ENCODE measurements at regions not wholly inside any gene's neighbourhood (a gene's known extent, or its start where the extent isn't known, plus 50 kb on each side); places are given as distances from the start of the nearest gene placed in this dataset.

GRCh38 chr20:10109641-10110040 lies 74.9 kb downstream of the ANKEF1 start:
- no peak overlapping the region for H3K4me3 ChIP-seq (ENCODE audit: low read depth, low read length)
- TF ChIP-seq CTCF (IDR thresholded peaks at IDR 0.05; ENCODE audit: low read depth, low read length, missing control alignments), result no peak
- in situ Hi-C loops (cut with HindIII; ENCODE audit: low sequenced_read_pairs), result no loop called here
- no peak for DNase-seq (ENCODE audit: low read depth)

GRCh38 chr20:10110151-10110550 lies 75.4 kb downstream of the ANKEF1 start:
- in situ Hi-C loops (cut with HindIII; ENCODE audit: low sequenced_read_pairs), result no loop called here
- TF ChIP-seq CTCF (IDR thresholded peaks at IDR 0.05; ENCODE audit: low read depth, low read length, missing control alignments), result no peak
- H3K4me3 ChIP-seq (ENCODE audit: low read depth, low read length), result no peak overlapping the region
- DNase-seq (ENCODE audit: low read depth), result peak; percentile 38

- TF ChIP-seq CTCF (IDR thresholded peaks at IDR 0.05; ENCODE audit: low read depth, low read length, missing control alignments), result no peak
- DNase-seq (ENCODE audit: low read depth), result no peak
- H3K4me3 ChIP-seq (ENCODE audit: low read depth, low read length), result no peak overlapping the region
- in situ Hi-C loops (cut with HindIII; ENCODE audit: low sequenced_read_pairs), result no loop called here
These were observed 76.6 kb downstream of the ANKEF1 start for GRCh38 chr20:10111139-10111958.

GRCh38 chr20:10111959-10112250 lies 77.1 kb downstream of the ANKEF1 start:
- in situ Hi-C loops (cut with HindIII; ENCODE audit: low sequenced_read_pairs), result no loop called here
- H3K4me3 ChIP-seq (ENCODE audit: low read depth, low read length), result no peak overlapping the region
- no peak for TF ChIP-seq CTCF (IDR thresholded peaks at IDR 0.05; ENCODE audit: low read depth, low read length, missing control alignments)
- DNase-seq (ENCODE audit: low read depth), result no peak

GRCh38 chr20:10113746-10114145 lies 79.0 kb downstream of the ANKEF1 start:
- no peak overlapping the region for H3K4me3 ChIP-seq (ENCODE audit: low read depth, low read length)
- no peak for TF ChIP-seq CTCF (IDR thresholded peaks at IDR 0.05; ENCODE audit: low read depth, low read length, missing control alignments)
- in situ Hi-C loops (cut with HindIII; ENCODE audit: low sequenced_read_pairs), result no loop called here
- no peak for DNase-seq (ENCODE audit: low read depth)

- no peak for DNase-seq (ENCODE audit: low read depth)
- no peak for TF ChIP-seq CTCF (IDR thresholded peaks at IDR 0.05; ENCODE audit: low read depth, low read length, missing control alignments)
- no peak overlapping the region for H3K4me3 ChIP-seq (ENCODE audit: low read depth, low read length)
- in situ Hi-C loops (cut with HindIII; ENCODE audit: low sequenced_read_pairs), result no loop called here
These were observed 79.8 kb downstream of the ANKEF1 start for GRCh38 chr20:10114598-10114997.

Measured in astrocyte of the cerebellum (primary cell).